NCI-H128 (cell line): ENCODE measurements at regions not wholly inside any gene's neighbourhood (a gene's known extent, or its start where the extent isn't known, plus 50 kb on each side); places are given as distances from the start of the nearest gene placed in this dataset.
A peak's percentile ranks its signal among the peaks of the same experiment; 100 is the strongest.
"Not testable (repeated sequence)": the region's sequence is repeated elsewhere in the genome, so short reads cannot be mapped to it uniquely, and the experiment has no call there.

Experiments used
- DNase-seq: peaks from one replicate; lab custom pipeline; 2025; ENCODE audit not compliant: unreplicated experiment; lab: John Stamatoyannopoulos, UW

GRCh38 chr3:182653065-182653464 lies 140.2 kb upstream of the ATP11B start:
- not testable (repeated sequence) for DNase-seq

- no peak for DNase-seq
Observed at GRCh38 chr3:182668541-182668940, 124.8 kb upstream of the ATP11B start.

GRCh38 chr3:182668974-182669373 lies 124.3 kb upstream of the ATP11B start:
- DNase-seq, result no peak

GRCh38 chr3:182671541-182671940 lies 121.8 kb upstream of the ATP11B start:
- DNase-seq, result no peak

- no peak for DNase-seq
Observed at GRCh38 chr3:182671942-182672341, 121.4 kb upstream of the ATP11B start.

- no peak for DNase-seq
Observed at GRCh38 chr3:182673336-182673735, 120.0 kb upstream of the ATP11B start.

GRCh38 chr3:182682263-182683241 lies 110.8 kb upstream of the ATP11B start:
- no peak for DNase-seq

- DNase-seq, result peak; percentile 75
Observed at GRCh38 chr3:182683453-182683852, 109.9 kb upstream of the ATP11B start.

GRCh38 chr3:182683858-182684257 lies 109.4 kb upstream of the ATP11B start:
- DNase-seq, result no peak

GRCh38 chr3:182686033-182686886 lies 107.0 kb upstream of the ATP11B start:
- DNase-seq, result no peak

GRCh38 chr3:182690172-182690571 lies 103.1 kb upstream of the ATP11B start:
- no peak for DNase-seq

- no peak for DNase-seq
Observed at GRCh38 chr3:182692021-182692420, 101.3 kb upstream of the ATP11B start.

GRCh38 chr3:182692695-182693094 lies 100.6 kb upstream of the ATP11B start:
- DNase-seq, result no peak

- DNase-seq, result no peak
Observed at GRCh38 chr3:182693723-182694122, 99.6 kb upstream of the ATP11B start.

GRCh38 chr3:182696916-182697315 lies 96.4 kb upstream of the ATP11B start:
- no peak for DNase-seq

GRCh38 chr3:182697345-182697919 lies 95.9 kb upstream of the ATP11B start:
- DNase-seq, result no peak

- no peak for DNase-seq
Observed at GRCh38 chr3:182698078-182698477, 95.2 kb upstream of the ATP11B start.

GRCh38 chr3:182699550-182700170 lies 93.6 kb upstream of the ATP11B start:
- DNase-seq, result no peak

GRCh38 chr3:182702216-182702615 lies 91.1 kb upstream of the ATP11B start:
- no peak for DNase-seq

GRCh38 chr3:182703233-182703632 lies 90.1 kb upstream of the ATP11B start:
- no peak for DNase-seq

GRCh38 chr3:182704926-182705325 lies 88.4 kb upstream of the ATP11B start:
- DNase-seq, result no peak
